ENCODE measurements at regions not wholly inside any gene's neighbourhood (a gene's known extent, or its start where the extent isn't known, plus 50 kb on each side); places are given as distances from the start of the nearest gene placed in this dataset.
"Not testable (repeated sequence)": the region's sequence is repeated elsewhere in the genome, so short reads cannot be mapped to it uniquely, and the experiment has no call there.

DNA sequence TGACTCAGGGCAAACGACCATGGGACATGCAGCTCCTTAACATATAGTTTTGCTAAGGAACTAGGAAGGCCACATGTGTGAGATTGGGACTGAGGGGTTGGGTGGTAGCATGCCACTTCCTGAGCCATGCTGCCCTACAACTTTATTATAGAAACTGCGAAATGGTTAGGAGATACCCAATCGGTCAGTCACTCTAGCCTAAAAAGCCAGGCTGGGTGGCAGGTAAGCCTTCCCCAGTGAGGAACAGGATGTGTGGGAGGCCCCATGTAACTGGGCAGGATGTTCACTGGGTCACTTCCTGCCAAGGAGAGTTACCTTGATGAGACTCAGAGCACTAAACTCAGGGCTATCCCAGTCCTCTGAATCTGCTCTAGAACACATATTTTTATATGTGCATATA lies 123.5 kb downstream of the MAP3K7 start:
- Mint-ChIP-seq H3K27ac (peak overlapping the region; percentile 94), H3K36me3 (ENCODE audit: low read depth) (peaks cover 7% of the 10 kb centered on the region), H3K4me1 (ENCODE audit: low read depth) (peaks cover 89% of the 10 kb centered on the region), H3K4me3 (ENCODE audit: low read depth) (peak overlapping the region; percentile 42), H3K9me3 (no peaks in the 10 kb centered on the region), H3K27me3 (ENCODE audit: low read depth) (no peaks in the 10 kb centered on the region)
- no peak for DNase-seq (ENCODE audit: low spot score)
- intact Hi-C loops (cut with micrococcal nuclease): no loop called here

DNA sequence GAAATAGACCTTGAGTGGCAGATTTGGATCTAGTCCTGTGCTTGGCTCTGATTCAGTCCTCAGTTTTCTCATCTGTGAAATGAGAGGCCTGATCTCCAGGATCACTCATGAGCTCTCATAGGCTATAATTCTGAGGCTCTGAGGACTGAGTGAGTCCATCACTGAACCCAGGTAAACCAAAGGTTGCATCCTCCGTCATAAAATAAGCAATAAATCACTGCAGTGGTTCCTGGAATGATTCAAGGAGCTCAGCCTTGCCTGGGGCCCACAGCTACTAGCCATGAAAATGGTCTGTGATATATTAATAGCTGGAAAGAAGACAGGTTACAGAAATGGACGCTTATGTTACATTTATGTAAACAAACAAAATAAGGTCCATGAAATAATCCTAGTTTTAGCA lies 124.8 kb downstream of the MAP3K7 start:
- peaks cover 7% of the 10 kb centered on the region for H3K36me3 Mint-ChIP-seq (ENCODE audit: low read depth)
- H3K4me3 Mint-ChIP-seq (ENCODE audit: low read depth): no peak overlapping the region
- DNase-seq (ENCODE audit: low spot score): no peak
- peak overlapping the region; percentile 56 for H3K27ac Mint-ChIP-seq
- no peaks in the 10 kb centered on the region for H3K27me3 Mint-ChIP-seq (ENCODE audit: low read depth)
- H3K9me3 Mint-ChIP-seq: no peaks in the 10 kb centered on the region
- H3K4me1 Mint-ChIP-seq (ENCODE audit: low read depth): peaks cover 90% of the 10 kb centered on the region
- intact Hi-C loops (cut with micrococcal nuclease): no loop called here

DNA sequence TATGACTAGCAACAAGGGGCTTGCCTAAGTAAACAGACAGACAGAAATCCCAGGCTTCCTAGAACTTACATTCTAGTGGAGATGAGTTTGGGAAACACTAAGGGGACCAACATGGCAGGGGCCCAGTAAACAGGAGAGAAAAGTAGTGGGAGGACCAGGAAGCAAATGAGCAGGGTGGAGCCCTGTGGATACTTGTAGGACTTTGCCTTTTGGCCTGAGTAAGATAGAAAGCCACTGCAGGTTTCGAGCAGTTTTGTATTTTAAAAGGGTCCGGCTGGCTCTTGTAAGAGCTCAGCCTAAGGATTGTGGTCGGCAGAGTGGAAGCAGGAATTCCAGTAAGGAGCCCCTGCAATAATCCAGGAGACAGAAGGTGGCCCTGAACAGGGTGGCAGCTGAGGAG lies 125.5 kb downstream of the MAP3K7 start:
- intact Hi-C loops (cut with micrococcal nuclease): no loop called here
- Mint-ChIP-seq H3K27me3 (ENCODE audit: low read depth) (no peaks in the 10 kb centered on the region), H3K4me1 (ENCODE audit: low read depth) (peaks cover 88% of the 10 kb centered on the region), H3K4me3 (ENCODE audit: low read depth) (no peak overlapping the region), H3K36me3 (ENCODE audit: low read depth) (peaks cover 7% of the 10 kb centered on the region), H3K27ac (peak overlapping the region; percentile 79), H3K9me3 (no peaks in the 10 kb centered on the region)
- DNase-seq (ENCODE audit: low spot score): no peak

DNA sequence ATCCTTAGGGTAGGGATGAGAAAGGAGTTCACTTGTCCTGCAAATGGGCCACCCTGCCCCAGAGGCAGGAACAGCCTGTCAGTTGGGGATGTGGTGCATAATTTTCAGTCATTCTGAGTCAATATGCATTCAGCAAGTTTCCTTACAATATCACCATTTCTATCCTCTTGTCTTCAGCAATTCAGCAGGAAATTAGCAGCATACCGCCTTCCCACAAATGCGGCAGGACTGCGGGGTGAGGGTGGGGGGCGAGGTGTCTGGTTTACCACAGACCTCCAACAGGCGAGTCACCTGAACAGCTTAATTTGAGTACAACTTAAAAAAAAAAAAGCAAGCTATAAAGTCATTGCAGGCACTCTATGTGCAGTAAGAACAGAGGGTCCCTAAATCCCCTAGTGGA lies 126.8 kb downstream of the MAP3K7 start:
- DNase-seq (ENCODE audit: low spot score): no peak
- H3K9me3 Mint-ChIP-seq: no peaks in the 10 kb centered on the region
- H3K36me3 Mint-ChIP-seq (ENCODE audit: low read depth): peaks cover 7% of the 10 kb centered on the region
- peaks cover 82% of the 10 kb centered on the region for H3K4me1 Mint-ChIP-seq (ENCODE audit: low read depth)
- peak overlapping the region; percentile 95 for H3K27ac Mint-ChIP-seq
- no peaks in the 10 kb centered on the region for H3K27me3 Mint-ChIP-seq (ENCODE audit: low read depth)
- H3K4me3 Mint-ChIP-seq (ENCODE audit: low read depth): peak overlapping the region; percentile 54
- intact Hi-C loops (cut with micrococcal nuclease): no loop called here

DNA sequence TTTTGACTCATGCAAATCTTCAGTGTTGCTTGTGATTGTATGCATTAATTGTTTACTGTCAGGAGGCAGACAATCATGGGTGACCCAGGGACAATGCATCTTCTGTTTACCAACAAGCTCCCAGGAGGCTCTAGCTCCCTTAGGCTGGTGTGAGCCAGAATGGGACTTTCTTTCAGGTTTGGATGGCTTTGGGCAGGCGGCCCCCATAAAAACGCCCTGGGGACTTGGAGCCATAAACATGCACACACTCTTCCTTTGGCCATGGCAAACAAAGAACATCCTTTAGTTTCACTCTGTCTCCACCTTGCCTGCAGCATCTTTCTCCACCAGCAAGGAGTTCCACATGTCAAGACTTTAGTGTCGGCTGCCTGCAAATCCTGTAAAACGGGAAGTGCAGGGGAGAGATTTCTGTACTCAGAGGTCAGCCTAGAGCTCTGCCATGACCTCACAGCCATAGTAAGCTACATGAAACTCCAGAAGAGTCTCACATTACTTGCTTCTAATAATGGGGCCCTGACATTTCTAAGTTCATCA lies 127.6 kb downstream of the MAP3K7 start:
- peak overlapping the region; percentile 95 for H3K27ac Mint-ChIP-seq
- peaks cover 6% of the 10 kb centered on the region for H3K36me3 Mint-ChIP-seq (ENCODE audit: low read depth)
- H3K4me1 Mint-ChIP-seq (ENCODE audit: low read depth): peaks cover 82% of the 10 kb centered on the region
- intact Hi-C loops (cut with micrococcal nuclease): loop anchor here (5.0 kb wide), 1 partner anchor 507 kb away; no protein-coding TSS in a partner anchor
- peak overlapping the region; percentile 27 for H3K4me3 Mint-ChIP-seq (ENCODE audit: low read depth)
- no peaks in the 10 kb centered on the region for H3K9me3 Mint-ChIP-seq
- H3K27me3 Mint-ChIP-seq (ENCODE audit: low read depth): no peaks in the 10 kb centered on the region
- DNase-seq (ENCODE audit: low spot score): no peak

DNA sequence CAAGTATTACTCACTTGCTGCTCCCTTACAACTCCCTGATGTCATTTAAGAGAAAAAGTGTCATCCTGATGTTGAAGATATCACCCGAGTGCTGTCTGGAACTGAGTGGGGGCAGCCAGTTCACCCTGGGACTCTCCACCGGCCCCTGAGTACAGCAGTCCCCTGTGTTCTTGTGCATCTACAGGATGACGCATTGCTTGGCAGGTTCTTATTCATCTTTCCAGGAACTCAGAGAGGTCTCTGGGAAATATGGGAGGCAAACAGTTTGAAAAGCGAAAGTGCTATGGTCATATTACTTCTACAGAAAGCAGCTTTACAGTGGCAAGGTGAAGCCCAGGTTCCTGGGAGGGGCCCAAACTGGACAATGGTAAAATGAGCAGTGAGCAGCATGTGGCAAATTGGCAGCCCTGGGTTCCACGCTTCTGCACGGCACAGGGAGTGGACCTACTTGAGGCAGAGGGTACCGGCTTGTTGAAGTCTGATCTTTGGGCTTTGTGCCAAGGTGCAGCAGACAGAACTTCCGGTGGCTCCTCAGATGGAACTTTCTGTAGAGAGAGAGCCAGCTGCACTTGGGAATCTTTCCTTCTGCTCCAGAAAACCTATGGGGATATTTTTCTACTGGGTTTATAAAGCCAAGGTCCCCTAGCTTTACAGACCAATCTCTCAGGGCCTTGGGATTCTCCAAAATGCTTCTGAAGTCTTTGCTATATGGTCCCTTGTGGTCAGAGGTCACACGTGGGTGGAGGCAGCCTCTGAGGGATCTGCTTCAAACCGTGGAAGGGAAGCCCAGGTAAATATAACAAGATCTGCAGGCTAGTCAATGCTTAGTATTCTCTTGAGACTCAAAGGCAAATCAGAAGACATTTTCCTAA lies 128.3 kb downstream of the MAP3K7 start:
- peaks cover 7% of the 10 kb centered on the region for H3K36me3 Mint-ChIP-seq (ENCODE audit: low read depth)
- H3K4me3 Mint-ChIP-seq (ENCODE audit: low read depth): peak overlapping the region; percentile 27
- H3K27me3 Mint-ChIP-seq (ENCODE audit: low read depth): no peaks in the 10 kb centered on the region
- intact Hi-C loops (cut with micrococcal nuclease): loop anchor here (1.0 to 5.0 kb wide), 10 partner anchors 8 to 506 kb away; no protein-coding TSS in a partner anchor
- peak overlapping the region; percentile 95 for H3K27ac Mint-ChIP-seq
- DNase-seq (ENCODE audit: low spot score): peak; percentile 68
- H3K9me3 Mint-ChIP-seq: no peaks in the 10 kb centered on the region
- H3K4me1 Mint-ChIP-seq (ENCODE audit: low read depth): peaks cover 76% of the 10 kb centered on the region

DNA sequence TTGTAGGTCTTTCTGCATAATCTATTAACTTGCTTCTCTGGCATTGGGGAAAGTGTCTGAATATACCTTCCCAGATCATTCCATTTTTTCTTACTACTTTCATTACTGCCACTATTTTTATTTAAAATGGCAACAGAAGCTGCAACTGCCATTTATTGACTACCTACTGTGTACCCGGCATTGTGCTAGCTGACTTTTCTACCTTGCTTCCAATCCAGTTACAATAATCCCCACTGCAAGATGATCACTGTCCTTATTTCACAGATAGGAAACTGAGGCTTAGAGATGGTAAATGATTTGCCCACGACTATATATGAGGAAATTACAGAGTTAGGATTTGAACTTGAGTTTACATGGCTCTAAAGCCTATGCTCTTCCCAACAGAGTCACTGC lies 129.0 kb downstream of the MAP3K7 start:
- intact Hi-C loops (cut with micrococcal nuclease): loop anchor here (1.0 to 5.0 kb wide), 10 partner anchors 8 to 506 kb away; no protein-coding TSS in a partner anchor
- peak overlapping the region; percentile 95 for H3K27ac Mint-ChIP-seq
- no peak overlapping the region for H3K4me3 Mint-ChIP-seq (ENCODE audit: low read depth)
- no peaks in the 10 kb centered on the region for H3K27me3 Mint-ChIP-seq (ENCODE audit: low read depth)
- H3K9me3 Mint-ChIP-seq: no peaks in the 10 kb centered on the region
- peaks cover 69% of the 10 kb centered on the region for H3K4me1 Mint-ChIP-seq (ENCODE audit: low read depth)
- DNase-seq (ENCODE audit: low spot score): no peak
- H3K36me3 Mint-ChIP-seq (ENCODE audit: low read depth): peaks cover 7% of the 10 kb centered on the region

DNA sequence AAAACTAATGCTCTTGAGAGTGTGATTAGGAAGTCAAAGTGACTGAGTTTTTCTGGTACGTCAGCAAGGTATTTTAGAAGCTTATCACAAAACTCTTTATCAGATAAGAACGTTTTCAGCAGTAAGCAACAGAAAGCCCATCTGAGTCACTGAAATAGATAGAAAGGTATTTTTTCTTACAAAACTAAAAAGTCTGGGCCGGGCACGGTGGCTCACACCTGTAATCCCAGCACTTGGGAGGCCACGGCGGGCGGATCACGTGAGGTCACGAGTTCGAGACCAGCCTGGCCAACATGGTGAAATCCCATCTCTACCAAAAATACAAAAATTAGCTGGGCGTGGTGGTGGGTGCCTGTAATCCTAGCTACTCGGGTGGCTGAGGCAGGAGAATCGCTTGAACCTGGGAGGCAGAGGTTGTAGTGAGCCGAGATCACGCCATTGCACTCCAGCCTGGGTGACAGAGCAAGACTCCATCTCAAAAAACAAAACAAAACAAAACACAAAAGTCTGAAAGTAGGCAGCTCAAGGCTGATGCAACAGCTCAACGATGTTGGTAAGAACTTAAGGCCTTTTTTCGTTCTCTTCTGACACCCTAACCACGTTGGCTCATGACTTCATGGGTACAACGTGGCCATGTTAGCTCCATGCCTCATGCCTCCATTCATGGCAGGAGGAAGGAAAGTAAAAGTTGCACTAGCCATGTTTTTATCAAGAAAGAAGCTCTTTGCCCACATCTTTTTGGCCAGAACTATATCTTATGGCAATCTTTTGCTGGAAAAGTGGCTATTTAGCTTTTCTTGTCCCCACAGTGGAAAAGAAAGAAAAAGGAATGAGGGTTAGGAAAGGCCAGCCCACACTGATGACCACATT lies 129.6 kb downstream of the MAP3K7 start:
- intact Hi-C loops (cut with micrococcal nuclease): loop anchor here (5.0 kb wide), 1 partner anchor 505 kb away; no protein-coding TSS in a partner anchor
- not testable (repeated sequence) for H3K36me3 Mint-ChIP-seq (ENCODE audit: low read depth); DNase-seq (ENCODE audit: low spot score); H3K9me3 Mint-ChIP-seq; H3K27me3 Mint-ChIP-seq (ENCODE audit: low read depth)
- Mint-ChIP-seq H3K27ac (peak overlapping the region; percentile 95), H3K4me3 (ENCODE audit: low read depth) (peak overlapping the region; percentile 15), H3K4me1 (ENCODE audit: low read depth) (peaks cover 64% of the 10 kb centered on the region)

DNA sequence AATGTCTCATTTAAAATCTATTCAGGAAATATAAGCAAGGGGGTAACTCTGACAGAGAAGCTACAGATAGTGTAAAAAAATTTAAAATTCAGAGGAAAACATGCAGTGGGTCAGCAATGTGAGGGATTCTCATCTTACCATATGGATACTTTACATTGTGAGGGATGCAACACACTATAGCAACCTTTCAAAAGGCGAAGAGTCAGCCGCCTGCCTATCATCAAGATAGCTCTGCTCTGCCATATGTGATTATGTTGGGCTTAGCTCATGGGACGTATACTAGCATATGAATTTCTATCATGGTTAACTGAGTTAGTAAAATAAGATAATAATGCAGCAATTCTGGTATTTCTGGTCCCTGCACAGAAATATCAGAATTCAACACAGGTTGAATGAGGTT lies 130.9 kb downstream of the MAP3K7 start:
- H3K27me3 Mint-ChIP-seq (ENCODE audit: low read depth): no peaks in the 10 kb centered on the region
- peaks cover 3% of the 10 kb centered on the region for H3K9me3 Mint-ChIP-seq
- H3K36me3 Mint-ChIP-seq (ENCODE audit: low read depth): peaks cover 14% of the 10 kb centered on the region
- intact Hi-C loops (cut with micrococcal nuclease): loop anchor here (5.0 kb wide), 1 partner anchor 504 kb away; no protein-coding TSS in a partner anchor
- no peak overlapping the region for H3K4me3 Mint-ChIP-seq (ENCODE audit: low read depth)
- no peak for DNase-seq (ENCODE audit: low spot score)
- peaks cover 59% of the 10 kb centered on the region for H3K4me1 Mint-ChIP-seq (ENCODE audit: low read depth)
- peak overlapping the region; percentile 95 for H3K27ac Mint-ChIP-seq

DNA sequence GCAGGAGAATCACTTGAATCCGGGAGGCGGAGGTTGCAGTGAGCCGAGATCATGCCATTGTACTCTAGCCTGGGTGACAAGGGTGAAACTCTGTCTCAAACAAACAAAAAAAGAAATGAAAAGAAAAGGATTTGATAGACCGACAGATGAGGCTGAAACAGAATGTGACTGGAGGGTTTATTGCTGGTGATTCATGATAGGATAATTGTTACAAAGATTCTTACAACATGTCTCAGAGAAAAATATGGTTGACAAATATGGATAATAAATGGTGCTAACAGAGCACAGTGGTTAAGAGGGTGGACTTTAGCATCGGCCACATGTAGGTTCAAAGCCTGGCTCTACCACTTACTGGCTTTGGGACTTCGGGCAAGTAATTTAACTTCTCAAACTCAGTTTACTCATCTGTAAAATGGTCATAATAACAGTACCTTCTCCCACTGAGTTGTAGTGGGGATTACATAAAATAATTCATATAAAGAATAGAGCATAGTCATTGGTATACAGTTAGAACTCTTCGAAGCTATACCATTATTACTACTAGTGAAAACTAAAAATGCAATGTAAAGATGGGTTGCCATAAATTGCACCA lies 131.9 kb downstream of the MAP3K7 start:
- Mint-ChIP-seq H3K27me3 (ENCODE audit: low read depth) (no peaks in the 10 kb centered on the region), H3K4me3 (ENCODE audit: low read depth) (no peak overlapping the region), H3K27ac (peak overlapping the region; percentile 58), H3K4me1 (ENCODE audit: low read depth) (peaks cover 62% of the 10 kb centered on the region), H3K9me3 (peaks cover 3% of the 10 kb centered on the region), H3K36me3 (ENCODE audit: low read depth) (peaks cover 17% of the 10 kb centered on the region)
- DNase-seq (ENCODE audit: low spot score): no peak
- intact Hi-C loops (cut with micrococcal nuclease): loop anchor here (5.0 kb wide), 1 partner anchor 503 kb away; no protein-coding TSS in a partner anchor

DNA sequence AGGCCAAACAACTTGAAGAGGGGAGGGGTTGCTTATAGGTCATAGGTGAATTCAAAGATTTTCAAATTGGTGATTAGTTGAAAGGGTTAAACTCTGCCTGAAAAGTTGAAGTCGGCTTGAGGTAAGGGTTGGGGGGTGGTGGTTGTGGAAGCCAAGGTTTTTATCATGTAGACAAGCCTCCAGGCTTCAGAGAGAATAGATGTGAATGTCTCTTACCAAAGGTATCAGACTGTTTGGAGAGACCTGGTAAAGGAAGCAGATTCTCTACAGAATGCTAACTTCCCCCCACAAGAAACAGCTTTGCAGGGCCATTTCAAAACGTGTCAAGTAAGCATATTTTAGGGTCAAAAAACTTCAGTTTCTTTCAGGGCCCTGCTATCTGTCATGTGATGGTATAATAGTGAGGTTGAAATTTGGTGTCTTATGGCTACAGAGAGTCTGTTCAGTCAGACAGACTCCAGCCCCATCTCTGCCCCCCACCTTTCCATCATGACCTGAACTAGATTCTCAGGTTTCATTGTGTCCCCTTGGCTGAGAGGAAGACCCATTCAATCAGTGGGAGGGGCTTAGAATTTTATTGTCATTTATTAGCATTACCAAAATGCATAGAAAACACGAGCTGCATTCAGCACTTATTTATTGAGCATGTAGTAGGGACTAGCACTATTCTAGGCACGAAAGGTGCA lies 136.5 kb downstream of the MAP3K7 start:
- H3K36me3 Mint-ChIP-seq (ENCODE audit: low read depth): peaks cover 20% of the 10 kb centered on the region
- intact Hi-C loops (cut with micrococcal nuclease): no loop called here
- H3K27me3 Mint-ChIP-seq (ENCODE audit: low read depth): no peaks in the 10 kb centered on the region
- DNase-seq (ENCODE audit: low spot score): no peak
- no peak overlapping the region for H3K4me3 Mint-ChIP-seq (ENCODE audit: low read depth)
- H3K9me3 Mint-ChIP-seq: peaks cover 6% of the 10 kb centered on the region
- H3K4me1 Mint-ChIP-seq (ENCODE audit: low read depth): peaks cover 48% of the 10 kb centered on the region
- no peak overlapping the region for H3K27ac Mint-ChIP-seq

DNA sequence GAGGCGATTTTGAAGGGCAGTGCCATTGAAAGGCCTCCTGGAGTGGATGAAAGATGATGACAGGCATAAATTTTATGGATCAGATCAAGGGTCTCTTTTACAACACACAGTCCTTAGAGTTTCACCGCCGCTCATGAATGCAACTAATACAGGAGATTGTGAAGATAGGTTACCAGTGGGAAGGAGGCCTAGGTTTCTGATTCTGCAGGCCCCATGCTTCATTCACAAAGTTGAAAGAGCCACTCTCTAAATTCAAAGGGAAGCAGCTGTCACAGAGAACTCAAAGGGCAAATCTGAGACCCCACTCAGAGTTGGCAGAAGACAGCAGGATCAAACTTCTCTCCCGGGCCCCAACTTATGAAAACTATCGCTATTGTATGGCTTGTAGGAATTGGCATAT lies 137.6 kb downstream of the MAP3K7 start:
- H3K27me3 Mint-ChIP-seq (ENCODE audit: low read depth): no peaks in the 10 kb centered on the region
- no peak overlapping the region for H3K4me3 Mint-ChIP-seq (ENCODE audit: low read depth)
- DNase-seq (ENCODE audit: low spot score): no peak
- intact Hi-C loops (cut with micrococcal nuclease): no loop called here
- H3K36me3 Mint-ChIP-seq (ENCODE audit: low read depth): peaks cover 24% of the 10 kb centered on the region
- no peak overlapping the region for H3K27ac Mint-ChIP-seq
- peaks cover 51% of the 10 kb centered on the region for H3K4me1 Mint-ChIP-seq (ENCODE audit: low read depth)
- peaks cover 6% of the 10 kb centered on the region for H3K9me3 Mint-ChIP-seq

All from activated T-helper 2 cell treated with anti-CD3 and anti-CD28 coated beads, Interferon-gamma antibody, Interleukin-2, Interleukin-4, amounts not matched to agents 10 μg/mL and 5 μg/mL and 100 μg/mL, durations not matched to agents 14 hours and 24 hours and 36 hours (primary cell).